MCF 10A (cell line): ENCODE measurements at regions not wholly inside any gene's neighbourhood (a gene's known extent, or its start where the extent isn't known, plus 50 kb on each side); places are given as distances from the start of the nearest gene placed in this dataset.

Source experiments
- BruUV-seq: library from RNA; stranded (reverse); fragments of 400-500 nt; replicated peaks from 2 replicates; lab custom pipeline; 2021; lab: Mats Ljungman, UMichigan
- CTCF ChIA-PET: fragments of 300-600 bp; sonication (Branson Sonifier 250); formaldehyde crosslinking; extraction: SDS; loops from one replicate; lab custom pipeline; 2021; ENCODE audit warnings: antibody characterized with exemption, inconsistent platforms; lab: Yijun Ruan, JAX
- POLR2A ChIA-PET: fragments of 300-600, 350-650 bp; sonication (Branson Sonifier 250); formaldehyde crosslinking; extraction: SDS; loops from one replicate; lab custom pipeline; 2020; ENCODE audit warnings: antibody characterized with exemption, inconsistent platforms; lab: Yijun Ruan, JAX
- DNase-seq: peaks from one replicate; pipeline ENCODE4 v3.0.0-alpha.2; 2018; ENCODE audit not compliant: unreplicated experiment
- H3K27ac Mint-ChIP-seq: one replicate; pipeline ENCODE4 v1.8.0; 2022; ENCODE audit warnings: mild to moderate bottlenecking, low read depth, mixed read lengths; ENCODE audit not compliant: unreplicated experiment
- H3K27me3 Mint-ChIP-seq: one replicate; pipeline ENCODE4 v1.8.0; 2022; ENCODE audit warnings: mixed read lengths; ENCODE audit not compliant: insufficient read depth, unreplicated experiment
- H3K36me3 Mint-ChIP-seq: one replicate; pipeline ENCODE4 v1.8.0; 2022; ENCODE audit warnings: mild to moderate bottlenecking, moderate library complexity, mixed read lengths; ENCODE audit not compliant: insufficient read depth, unreplicated experiment
- H3K4me1 Mint-ChIP-seq: one replicate; pipeline ENCODE4 v1.8.0; 2022; ENCODE audit warnings: mixed read lengths; ENCODE audit not compliant: insufficient read depth, unreplicated experiment
- H3K4me3 Mint-ChIP-seq: one replicate; pipeline ENCODE4 v1.8.0; 2022; ENCODE audit warnings: mild to moderate bottlenecking, moderate library complexity, mixed read lengths; ENCODE audit not compliant: unreplicated experiment
- H3K9me3 Mint-ChIP-seq: one replicate; pipeline ENCODE4 v1.8.0; 2022; ENCODE audit warnings: mixed read lengths; ENCODE audit not compliant: unreplicated experiment
- CTCF ChIP-seq: fragments of 200-600 bp; IDR thresholded peaks from one replicate; pipeline ENCODE4 v1.8.0; 2022; ENCODE audit warnings: antibody characterized with exemption, mild to moderate bottlenecking; ENCODE audit not compliant: unreplicated experiment
- intact Hi-C: fragments of 100-400 bp; cut with micrococcal nuclease; formaldehyde crosslinking; loops from 2 replicates; pipeline ENCODE4 v1.14.1; 2022

GRCh38 chr1:8163039-8163438 is 136.9 kb upstream of the ERRFI1 start:
- no peak for DNase-seq
- no peaks in the 10 kb centered on the region for H3K27me3 Mint-ChIP-seq
- H3K27ac Mint-ChIP-seq: no peak overlapping the region
- no peaks in the 10 kb centered on the region for H3K9me3 Mint-ChIP-seq
- peaks cover 5% of the 10 kb centered on the region for H3K4me1 Mint-ChIP-seq
- TF ChIP-seq CTCF: no peak
- no TSS peak for BruUV-seq
- H3K4me3 Mint-ChIP-seq: no peak overlapping the region
- ChIA-PET POLR2A (interaction anchor here (0.6 to 0.9 kb wide), 2 partner anchors 29 to 110 kb away, joined by 3 to 4 read pairs; no protein-coding TSS in a partner anchor), CTCF (interaction anchor here (0.5 kb wide), 1 partner anchor 145 kb away, joined by 3 read pairs; no protein-coding TSS in a partner anchor)
- H3K36me3 Mint-ChIP-seq: no peaks in the 10 kb centered on the region
- intact Hi-C loops: no loop called here

- TF ChIP-seq CTCF: no peak
- no peaks in the 10 kb centered on the region for H3K9me3 Mint-ChIP-seq
- intact Hi-C loops: no loop called here
- H3K4me3 Mint-ChIP-seq: no peak overlapping the region
- ChIA-PET POLR2A (no interaction called here), CTCF (no interaction called here)
- BruUV-seq: no TSS peak
- peaks cover 5% of the 10 kb centered on the region for H3K4me1 Mint-ChIP-seq
- DNase-seq: no peak
- no peaks in the 10 kb centered on the region for H3K36me3 Mint-ChIP-seq
- H3K27ac Mint-ChIP-seq: no peak overlapping the region
- H3K27me3 Mint-ChIP-seq: no peaks in the 10 kb centered on the region
Observed at GRCh38 chr1:8162168-8162567, 136.1 kb upstream of the ERRFI1 start.

- Mint-ChIP-seq H3K4me1 (peaks cover 5% of the 10 kb centered on the region), H3K4me3 (no peak overlapping the region), H3K27me3 (no peaks in the 10 kb centered on the region), H3K27ac (no peak overlapping the region), H3K36me3 (no peaks in the 10 kb centered on the region), H3K9me3 (no peaks in the 10 kb centered on the region)
- ChIA-PET CTCF (no interaction called here), POLR2A (no interaction called here)
- BruUV-seq: no TSS peak
- intact Hi-C loops: no loop called here
- TF ChIP-seq CTCF: no peak
- DNase-seq: no peak
Observed at GRCh38 chr1:8161546-8162105, 135.5 kb upstream of the ERRFI1 start.

GRCh38 chr1:8159470-8160024 is 133.4 kb upstream of the ERRFI1 start:
- no peaks in the 10 kb centered on the region for H3K27me3 Mint-ChIP-seq
- H3K27ac Mint-ChIP-seq: no peak overlapping the region
- no peak overlapping the region for H3K4me3 Mint-ChIP-seq
- no peaks in the 10 kb centered on the region for H3K9me3 Mint-ChIP-seq
- no peak for DNase-seq
- H3K36me3 Mint-ChIP-seq: no peaks in the 10 kb centered on the region
- ChIA-PET POLR2A (no interaction called here), CTCF (interaction anchor here (0.7 kb wide), 1 partner anchor 139 kb away, joined by 3 read pairs; no protein-coding TSS in a partner anchor)
- no TSS peak for BruUV-seq
- intact Hi-C loops: no loop called here
- TF ChIP-seq CTCF: no peak
- peaks cover 11% of the 10 kb centered on the region for H3K4me1 Mint-ChIP-seq
